Peyer's patch (tissue), 4 donors: ENCODE measurements at regions not wholly inside any gene's neighbourhood (a gene's known extent, or its start where the extent isn't known, plus 50 kb on each side); places are given as distances from the start of the nearest gene placed in this dataset.

Experiments
- DNase-seq, 3 donors: peaks; one replicate each; pipeline ENCODE4 v3.0.0-alpha.2; 2017 to 2019
- H3K27ac ChIP-seq, 4 donors: fragments of 200-600 bp; sonication (generic); one replicate each; pipeline ENCODE4 v1.5.1; 2016 to 2019
- H3K27me3 ChIP-seq, 2 donors: fragments of 200-600 bp; sonication (generic); one replicate each; pipeline ENCODE4 v1.5.1; 2019
- H3K36me3 ChIP-seq, 3 donors: fragments of 200-600 bp; sonication (generic); one replicate each; pipeline ENCODE4 v1.5.1; 2016 to 2019
- H3K4me1 ChIP-seq, 4 donors: fragments of 200-600 bp; sonication (generic); one replicate each; pipeline ENCODE4 v1.5.1; 2016 to 2019
- H3K4me3 ChIP-seq, 4 donors: fragments of 200-600 bp; sonication (generic); 1 replicate in 3 of 4; 2 replicates in 1 of 4; pipeline ENCODE4 v1.5.1; 2016 to 2019; ENCODE audit warnings: mild to moderate bottlenecking in 1 of 4
- H3K9me3 ChIP-seq, 4 donors: fragments of 200-600 bp; sonication (generic); one replicate each; pipeline ENCODE4 v1.5.1; 2016 to 2019; ENCODE audit warnings: mild to moderate bottlenecking in 1 of 4
- CTCF ChIP-seq, 6 experiments: fragments of 450-650 bp in 4 of 6; fragments of 200-600 bp in 2 of 6; sonication (generic) in 1 of 6; IDR thresholded peaks; one replicate each; pipeline ENCODE4 v1.5.1; 2017 to 2019; ENCODE audit warnings: antibody characterized with exemption in 6 of 6, mild to moderate bottlenecking in 3 of 6, moderate library complexity in 1 of 6
- POLR2A ChIP-seq, 2 donors: fragments of 450-650 bp; IDR thresholded peaks; one replicate each; pipeline ENCODE4 v1.5.1; 2017; ENCODE audit warnings: antibody characterized with exemption in 2 of 2, mild to moderate bottlenecking in 2 of 2, moderate library complexity in 2 of 2

- TF ChIP-seq CTCF (IDR thresholded peaks at IDR 0.05): no peak
- TF ChIP-seq POLR2A (IDR thresholded peaks at IDR 0.05): no peak
- Histone ChIP-seq H3K27ac (no peak overlapping the region), H3K27me3 (no peaks in the 10 kb centered on the region), H3K4me1 (no peaks in the 10 kb centered on the region), H3K36me3 (no peaks in the 10 kb centered on the region), H3K9me3 (peaks cover 0 to 3% (median 0%) of the 10 kb centered on the region in 4 donors), H3K4me3 (no peak overlapping the region)
- no peak for DNase-seq
Observed at GRCh38 chr5:68707575-68707974, 386.2 kb upstream of the SLC30A5 start.

- Histone ChIP-seq H3K36me3 (no peaks in the 10 kb centered on the region), H3K4me1 (no peaks in the 10 kb centered on the region), H3K9me3 (peaks cover 0 to 3% (median 0%) of the 10 kb centered on the region in 4 donors), H3K27ac (no peak overlapping the region), H3K4me3 (no peak overlapping the region), H3K27me3 (no peaks in the 10 kb centered on the region)
- no peak for DNase-seq
- TF ChIP-seq POLR2A (IDR thresholded peaks at IDR 0.05): no peak
Observed at GRCh38 chr5:68708156-68708841, 385.5 kb upstream of the SLC30A5 start.

GRCh38 chr5:68708842-68709170 lies 385.0 kb upstream of the SLC30A5 start:
- no peak for DNase-seq
- Histone ChIP-seq H3K27ac (no peak overlapping the region), H3K9me3 (peaks cover 0 to 3% (median 0%) of the 10 kb centered on the region in 4 donors), H3K27me3 (no peaks in the 10 kb centered on the region), H3K36me3 (no peaks in the 10 kb centered on the region), H3K4me3 (no peak overlapping the region), H3K4me1 (no peaks in the 10 kb centered on the region)
- TF ChIP-seq CTCF (IDR thresholded peaks at IDR 0.05): no peak
- TF ChIP-seq POLR2A (IDR thresholded peaks at IDR 0.05): no peak

GRCh38 chr5:68709239-68709638 lies 384.6 kb upstream of the SLC30A5 start:
- H3K4me1 ChIP-seq: no peaks in the 10 kb centered on the region
- H3K36me3 ChIP-seq: no peaks in the 10 kb centered on the region
- H3K27me3 ChIP-seq: no peaks in the 10 kb centered on the region
- no peak for TF ChIP-seq CTCF (IDR thresholded peaks at IDR 0.05)
- no peak for TF ChIP-seq POLR2A (IDR thresholded peaks at IDR 0.05)
- no peak for DNase-seq
- no peak overlapping the region for H3K4me3 ChIP-seq
- H3K27ac ChIP-seq: no peak overlapping the region
- peaks cover 0 to 3% (median 0%) of the 10 kb centered on the region in 4 donors for H3K9me3 ChIP-seq

GRCh38 chr5:68710514-68710913 lies 383.3 kb upstream of the SLC30A5 start:
- Histone ChIP-seq H3K27ac (no peak overlapping the region), H3K27me3 (no peaks in the 10 kb centered on the region), H3K36me3 (no peaks in the 10 kb centered on the region), H3K9me3 (no peaks in the 10 kb centered on the region), H3K4me3 (no peak overlapping the region), H3K4me1 (no peaks in the 10 kb centered on the region)
- DNase-seq: no peak
- TF ChIP-seq POLR2A (IDR thresholded peaks at IDR 0.05): no peak
- no peak for TF ChIP-seq CTCF (IDR thresholded peaks at IDR 0.05)

GRCh38 chr5:68711293-68712200 lies 382.3 kb upstream of the SLC30A5 start:
- Histone ChIP-seq H3K27me3 (no peaks in the 10 kb centered on the region), H3K36me3 (no peaks in the 10 kb centered on the region), H3K9me3 (no peaks in the 10 kb centered on the region), H3K27ac (peak overlapping the region in 1 of 4 donors; percentile 2), H3K4me1 (no peaks in the 10 kb centered on the region), H3K4me3 (no peak overlapping the region)
- no peak for DNase-seq
- no peak for TF ChIP-seq POLR2A (IDR thresholded peaks at IDR 0.05)
- no peak for TF ChIP-seq CTCF (IDR thresholded peaks at IDR 0.05)
